H9 (cell line): ENCODE measurements at regions not wholly inside any gene's neighbourhood (a gene's known extent, or its start where the extent isn't known, plus 50 kb on each side); places are given as distances from the start of the nearest gene placed in this dataset.
"Not testable (repeated sequence)": the region's sequence is repeated elsewhere in the genome, so short reads cannot be mapped to it uniquely, and the experiment has no call there.

Source experiments
- DNase-seq: peaks from one replicate; pipeline ENCODE4 v3.0.0-alpha.2; 2017
- H2AFZ ChIP-seq: one replicate; pipeline ENCODE4 v1.6.1; 2013; ENCODE audit warnings: mild to moderate bottlenecking, low read length, control low read depth, moderate library complexity
- H2AK5ac ChIP-seq: 2 replicates; pipeline ENCODE4 v1.6.1; 2013; ENCODE audit warnings: low read length, control low read depth, mixed read lengths; ENCODE audit not compliant: insufficient read length
- H2BK120ac ChIP-seq: one replicate; pipeline ENCODE4 v1.6.1; 2013; ENCODE audit warnings: low read depth, mild to moderate bottlenecking, low read length, control low read depth, inconsistent platforms; ENCODE audit not compliant: poor library complexity, severe bottlenecking
- H2BK12ac ChIP-seq: 2 replicates; pipeline ENCODE4 v1.6.1; 2013; ENCODE audit warnings: low read length, control low read depth, mixed read lengths, low read depth; ENCODE audit not compliant: insufficient read length
- H2BK15ac ChIP-seq: 2 replicates; pipeline ENCODE4 v1.6.1; 2013; ENCODE audit warnings: low read depth, low read length, control low read depth
- H2BK20ac ChIP-seq: one replicate; pipeline ENCODE4 v1.6.1; 2013; ENCODE audit warnings: low read depth, mild to moderate bottlenecking, low read length, control low read depth, inconsistent platforms; ENCODE audit not compliant: poor library complexity, severe bottlenecking
- H2BK5ac ChIP-seq: 2 replicates; pipeline ENCODE4 v1.6.1; 2013; ENCODE audit warnings: low read length, control low read depth, mixed read lengths; ENCODE audit not compliant: insufficient read length
- H3K14ac ChIP-seq: 2 replicates; pipeline ENCODE4 v1.6.1; 2013; ENCODE audit warnings: low read length, control low read depth; ENCODE audit not compliant: insufficient read depth
- H3K18ac ChIP-seq: 2 replicates; pipeline ENCODE4 v1.6.1; 2013; ENCODE audit warnings: low read depth, mild to moderate bottlenecking, mixed read lengths, low read length, control low read depth; ENCODE audit not compliant: insufficient read length
- H3K23ac ChIP-seq: 2 replicates; pipeline ENCODE4 v1.6.1; 2013; ENCODE audit warnings: low read length, control low read depth, mixed read lengths, low read depth; ENCODE audit not compliant: insufficient read length
- H3K23me2 ChIP-seq: 2 replicates; pipeline ENCODE4 v1.6.1; 2013; ENCODE audit warnings: low read depth, mild to moderate bottlenecking, mixed read lengths, low read length, control low read depth; ENCODE audit not compliant: insufficient read length, poor library complexity, severe bottlenecking
- H3K27ac ChIP-seq: 2 replicates; pipeline ENCODE4 v1.5.1; 2013; ENCODE audit warnings: low read length, control low read depth, mixed read lengths, low read depth; ENCODE audit not compliant: insufficient read length
- H3K27me3 ChIP-seq: 2 replicates; pipeline ENCODE4 v1.6.1; 2013; ENCODE audit warnings: low read length, control low read depth, inconsistent platforms; ENCODE audit not compliant: insufficient read depth
- H3K4ac ChIP-seq: 2 replicates; pipeline ENCODE4 v1.6.1; 2013; ENCODE audit warnings: low read depth, mild to moderate bottlenecking, control low read depth, inconsistent platforms, low read length, moderate library complexity
- H3K4me1 ChIP-seq: 2 replicates; pipeline ENCODE4 v1.6.1; 2013; ENCODE audit warnings: low read length, control low read depth, inconsistent platforms; ENCODE audit not compliant: insufficient read depth
- H3K4me2 ChIP-seq: 2 replicates; pipeline ENCODE4 v1.6.1; 2013; ENCODE audit warnings: low read length, control low read depth, mixed read lengths; ENCODE audit not compliant: insufficient read length, insufficient read depth
- H3K56ac ChIP-seq: 2 replicates; pipeline ENCODE4 v1.6.1; 2013; ENCODE audit warnings: low read depth, mild to moderate bottlenecking, mixed read lengths, low read length, control low read depth; ENCODE audit not compliant: insufficient read length
- H3K79me1 ChIP-seq: 2 replicates; pipeline ENCODE4 v1.6.1; 2013; ENCODE audit warnings: low read depth, mild to moderate bottlenecking, moderate library complexity, low read length, control low read depth, inconsistent platforms; ENCODE audit not compliant: insufficient read depth, poor library complexity, severe bottlenecking
- H3K79me2 ChIP-seq: 2 replicates; pipeline ENCODE4 v1.6.1; 2013; ENCODE audit warnings: low read length, control low read depth, inconsistent platforms; ENCODE audit not compliant: insufficient read depth
- H3K9ac ChIP-seq: 2 replicates; pipeline ENCODE4 v1.6.1; 2013; ENCODE audit warnings: low read length, control low read depth, mixed read lengths; ENCODE audit not compliant: insufficient read length; ENCODE audit errors: extremely low read depth
- H3K9me3 ChIP-seq: one replicate; pipeline ENCODE4 v1.6.1; 2013; ENCODE audit warnings: low read depth, low read length, inconsistent platforms; ENCODE audit not compliant: control insufficient read depth
- H3T11ph ChIP-seq: one replicate; pipeline ENCODE4 v1.6.1; 2013; ENCODE audit warnings: mild to moderate bottlenecking, low read length, control low read depth, inconsistent platforms
- H4K20me1 ChIP-seq: one replicate; pipeline ENCODE4 v1.6.1; 2013; ENCODE audit not compliant: control insufficient read depth, insufficient read length, insufficient read depth
- H4K5ac ChIP-seq: 2 replicates; pipeline ENCODE4 v1.6.1; 2013; ENCODE audit warnings: low read depth, mild to moderate bottlenecking, mixed read lengths, low read length, control low read depth; ENCODE audit not compliant: insufficient read length
- H4K8ac ChIP-seq: replicated peaks from 2 replicates; pipeline ENCODE4 v1.6.1; 2013; ENCODE audit warnings: low read length, control low read depth, mixed read lengths, low read depth; ENCODE audit not compliant: insufficient read length
- H4K91ac ChIP-seq: 2 replicates; pipeline ENCODE4 v1.6.1; 2013; ENCODE audit warnings: low read depth, mild to moderate bottlenecking, moderate library complexity, mixed read lengths, low read length, control low read depth; ENCODE audit not compliant: insufficient read length
- H3K27ac Mint-ChIP-seq, 3 experiments: 2 replicates in 2 of 3; 3 replicates in 1 of 3; pipeline ENCODE4 v1.8.0; 2020 to 2021; ENCODE audit warnings: mixed read lengths in 3 of 3, mild to moderate bottlenecking in 1 of 3, moderate library complexity in 1 of 3
- H3K27me3 Mint-ChIP-seq: 2 replicates; pipeline ENCODE4 v1.8.0; 2021; ENCODE audit warnings: low read depth, mild to moderate bottlenecking, moderate library complexity, mixed read lengths
- H3K36me3 Mint-ChIP-seq, 3 experiments: 2 replicates in 2 of 3; 3 replicates in 1 of 3; pipeline ENCODE4 v1.8.0; 2020 to 2021; ENCODE audit warnings: low read depth in 3 of 3, mixed read lengths in 3 of 3; ENCODE audit not compliant: insufficient read depth in 1 of 3
- H3K4me1 Mint-ChIP-seq, 2 experiments: 2 replicates each; pipeline ENCODE4 v1.8.0; 2020; ENCODE audit warnings: mixed read lengths in 2 of 2
- H3K4me3 Mint-ChIP-seq, 2 experiments: 2 replicates in 1 of 2; 3 replicates in 1 of 2; pipeline ENCODE4 v1.8.0; 2020 to 2021; ENCODE audit warnings: mild to moderate bottlenecking in 2 of 2, mixed read lengths in 2 of 2, moderate library complexity in 1 of 2
- H3K9me3 Mint-ChIP-seq, 2 experiments: 2 replicates in 1 of 2; 3 replicates in 1 of 2; pipeline ENCODE4 v1.8.0; 2020; ENCODE audit warnings: mild to moderate bottlenecking in 2 of 2, mixed read lengths in 2 of 2, moderate library complexity in 1 of 2
- CTCF ChIP-seq: fragments of 200-600 bp; sonication (generic); conservative IDR thresholded peaks from 3 replicates; pipeline ENCODE4 v1.8.0; 2021; ENCODE audit warnings: antibody characterized with exemption, mild to moderate bottlenecking
- WGBS: extraction: QIAGEN DNeasy Blood & Tissue Kit; methylation state at CpG from one replicate; pipeline ENCODE4 v1.1.7; 2013; ENCODE audit warnings: missing lambda C conversion rate, low lambda C conversion rate, mixed read lengths; ENCODE audit not compliant: insufficient read length; ENCODE audit errors: extremely low coverage; 5-methylcytosine and 5-hydroxymethylcytosine counted together

GRCh38 chr16:48022496-48022895, 133.3 kb downstream of the ABCC12 start:
- no peaks in the 10 kb centered on the region for H3K9me3 ChIP-seq
- DNase-seq: no peak
- H2BK20ac ChIP-seq: peak overlapping the region; percentile 95
- H3K23me2 ChIP-seq: no peaks in the 10 kb centered on the region
- H3K27me3 Mint-ChIP-seq: peaks cover 3% of the 10 kb centered on the region; the same call in 1 of the 2 replicates
- H3K27ac ChIP-seq: no peak overlapping the region
- H3T11ph ChIP-seq: no peak overlapping the region
- no peak overlapping the region for H3K14ac ChIP-seq
- no peak overlapping the region for H3K4me3 Mint-ChIP-seq
- H3K36me3 Mint-ChIP-seq: no peaks in the 10 kb centered on the region; a peak in 1 of 7 replicates
- H4K5ac ChIP-seq: no peak overlapping the region
- no peaks in the 10 kb centered on the region for H3K4me1 ChIP-seq
- peaks cover 0 to 1% of the 10 kb centered on the region in 2 experiments; a peak in 1 of 5 replicates for H3K9me3 Mint-ChIP-seq
- no peaks in the 10 kb centered on the region for H3K27me3 ChIP-seq
- no peak overlapping the region for H3K18ac ChIP-seq
- TF ChIP-seq CTCF: no peak
- no peak overlapping the region for H3K4me2 ChIP-seq
- H3K4me1 Mint-ChIP-seq: peaks cover 15 to 20% of the 10 kb centered on the region in 2 experiments
- no peak overlapping the region for H4K91ac ChIP-seq
- H3K56ac ChIP-seq: no peak overlapping the region
- H2AFZ ChIP-seq: no peak overlapping the region
- no CpG with 5 or more reads among the region's 5 CpGs for WGBS
- no peak overlapping the region for H3K4ac ChIP-seq
- H2BK5ac ChIP-seq: no peak overlapping the region
- H2BK15ac ChIP-seq: no peak overlapping the region
- no peak overlapping the region for H3K23ac ChIP-seq
- no peaks in the 10 kb centered on the region for H4K20me1 ChIP-seq
- no peak overlapping the region for H2AK5ac ChIP-seq
- no peak overlapping the region for H3K9ac ChIP-seq
- H3K79me1 ChIP-seq: no peaks in the 10 kb centered on the region
- no peak overlapping the region for H2BK120ac ChIP-seq
- no peaks in the 10 kb centered on the region for H3K79me2 ChIP-seq
- no peak overlapping the region for H2BK12ac ChIP-seq
- no peak overlapping the region for H3K27ac Mint-ChIP-seq
- H4K8ac ChIP-seq: no peak overlapping the region

- H3K23ac ChIP-seq, DNase-seq, H2AK5ac ChIP-seq, H3K4ac ChIP-seq, H2BK15ac ChIP-seq, H3K56ac ChIP-seq, H3K27ac ChIP-seq, H3K18ac ChIP-seq, H3K79me1 ChIP-seq, H3K9me3 ChIP-seq, H2BK5ac ChIP-seq, H3K4me2 ChIP-seq, H3T11ph ChIP-seq, H3K27ac Mint-ChIP-seq, H2AFZ ChIP-seq, H3K14ac ChIP-seq, H2BK12ac ChIP-seq, H2BK120ac ChIP-seq, H3K27me3 Mint-ChIP-seq, H4K5ac ChIP-seq, H3K4me1 ChIP-seq, H3K79me2 ChIP-seq, H4K20me1 ChIP-seq, H2BK20ac ChIP-seq, H3K27me3 ChIP-seq, H4K8ac ChIP-seq, H3K9me3 Mint-ChIP-seq, H3K4me3 Mint-ChIP-seq, H3K36me3 Mint-ChIP-seq, H3K23me2 ChIP-seq, H3K9ac ChIP-seq, H4K91ac ChIP-seq: not testable (repeated sequence)
- no CpG with 5 or more reads among the region's 6 CpGs for WGBS
- peaks cover 8 to 13% of the 10 kb centered on the region in 2 experiments for H3K4me1 Mint-ChIP-seq
These were observed 135.2 kb downstream of the ABCC12 start for GRCh38 chr16:48020617-48021016.
